NCI-H187 treated with DMSO at 0.1 percent for 48 hours (cell line): ENCODE measurements at regions not wholly inside any gene's neighbourhood (a gene's known extent, or its start where the extent isn't known, plus 50 kb on each side); places are given as distances from the start of the nearest gene placed in this dataset.
"Not testable (repeated sequence)": the region's sequence is repeated elsewhere in the genome, so short reads cannot be mapped to it uniquely, and the experiment has no call there.

ENCODE experiments used
- DNase-seq: peaks from one replicate; lab custom pipeline; 2025; lab: John Stamatoyannopoulos, UW

DNA sequence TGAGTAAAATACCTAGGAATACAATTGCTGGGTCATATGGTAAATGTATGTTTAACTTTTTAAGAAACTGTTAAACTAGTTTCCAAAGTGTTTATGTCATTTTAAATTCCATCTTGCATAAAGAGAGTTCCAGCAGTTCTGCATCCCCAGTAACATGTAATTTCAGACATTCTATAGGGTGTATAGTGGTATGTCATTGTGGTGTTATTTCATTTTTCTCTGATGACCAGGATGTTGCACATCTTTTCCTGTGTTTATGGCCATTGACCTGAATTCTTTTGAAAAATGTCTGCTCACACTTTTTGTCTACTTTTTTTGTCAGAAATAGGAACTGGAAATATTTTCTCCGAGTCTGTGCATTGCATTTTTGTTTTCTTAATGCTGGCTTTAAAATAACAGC lies 128.9 kb downstream of the TMEM200A start:
- DNase-seq = no peak

DNA sequence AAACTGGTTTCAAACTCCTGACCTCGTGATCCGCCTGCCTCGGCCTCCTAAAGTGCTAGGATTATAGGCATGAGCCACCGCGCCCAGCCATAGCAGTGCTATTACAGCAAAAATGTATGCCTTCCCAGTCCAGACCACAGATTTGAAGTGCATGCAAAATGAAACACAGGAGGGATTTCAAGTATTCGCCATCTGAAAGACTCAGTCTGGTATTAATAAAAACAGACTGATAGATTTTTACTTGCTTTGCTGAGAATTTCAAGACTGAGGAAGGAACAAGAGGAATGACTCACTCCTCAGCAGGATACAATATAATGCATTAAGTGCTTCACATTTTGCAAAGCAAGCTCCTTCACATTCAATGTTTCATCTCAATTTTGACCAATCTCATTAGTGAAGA lies 134.9 kb downstream of the TMEM200A start:
- no peak for DNase-seq

DNA sequence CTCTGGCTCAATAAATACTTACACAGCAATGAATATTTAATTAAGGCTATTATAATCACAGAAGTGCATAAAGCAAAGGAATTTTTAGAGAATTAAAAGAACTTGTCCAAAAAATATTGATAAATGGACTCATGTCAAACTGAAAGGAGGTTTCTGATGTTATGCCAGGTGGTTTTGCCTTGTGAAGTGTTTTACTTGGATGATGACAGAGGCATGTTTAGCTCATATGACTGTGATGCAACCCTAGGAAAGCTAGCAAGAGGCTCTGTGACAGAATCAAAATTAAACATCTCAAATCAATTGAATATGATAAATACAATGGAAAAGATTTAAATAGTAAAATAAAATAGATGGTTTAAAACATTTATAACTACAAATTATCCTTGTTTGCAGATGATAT lies 137.3 kb downstream of the TMEM200A start:
- no peak for DNase-seq

DNA sequence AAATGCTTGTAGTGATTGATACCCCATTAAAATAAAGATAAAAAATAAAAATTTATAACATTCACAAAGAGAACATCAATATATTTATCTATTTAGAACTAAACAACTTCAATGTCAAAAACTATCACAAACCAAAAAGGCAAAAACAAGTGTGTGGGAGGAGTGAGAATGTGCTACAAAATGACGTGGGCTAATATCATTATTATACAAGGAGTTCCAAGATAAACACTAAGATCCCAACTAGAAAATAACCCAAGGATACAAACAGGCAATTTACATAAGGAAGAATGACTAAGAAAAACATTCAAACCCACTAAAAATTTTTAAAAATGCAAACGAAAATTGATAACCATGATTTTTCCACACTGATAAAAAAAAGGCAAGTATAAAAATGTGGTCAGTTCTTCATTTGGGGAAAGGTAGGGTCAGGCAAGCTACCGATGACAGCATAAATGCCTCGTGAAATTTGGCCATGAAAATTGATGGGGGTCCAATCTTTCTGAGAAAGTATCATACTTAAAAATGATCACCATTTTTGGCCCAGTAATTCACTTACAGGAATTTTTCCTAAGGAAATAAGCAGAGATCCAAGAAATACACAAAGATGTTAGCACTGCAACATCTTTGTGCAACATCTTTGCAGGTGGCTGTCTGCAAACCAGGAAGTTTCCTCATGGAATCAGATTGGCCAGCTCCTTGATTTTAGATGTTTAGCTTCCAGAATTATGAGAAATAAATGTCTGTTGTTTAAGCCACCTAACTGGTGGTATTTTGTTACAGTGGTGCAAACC lies 140.2 kb downstream of the TMEM200A start:
- DNase-seq = no peak

DNA sequence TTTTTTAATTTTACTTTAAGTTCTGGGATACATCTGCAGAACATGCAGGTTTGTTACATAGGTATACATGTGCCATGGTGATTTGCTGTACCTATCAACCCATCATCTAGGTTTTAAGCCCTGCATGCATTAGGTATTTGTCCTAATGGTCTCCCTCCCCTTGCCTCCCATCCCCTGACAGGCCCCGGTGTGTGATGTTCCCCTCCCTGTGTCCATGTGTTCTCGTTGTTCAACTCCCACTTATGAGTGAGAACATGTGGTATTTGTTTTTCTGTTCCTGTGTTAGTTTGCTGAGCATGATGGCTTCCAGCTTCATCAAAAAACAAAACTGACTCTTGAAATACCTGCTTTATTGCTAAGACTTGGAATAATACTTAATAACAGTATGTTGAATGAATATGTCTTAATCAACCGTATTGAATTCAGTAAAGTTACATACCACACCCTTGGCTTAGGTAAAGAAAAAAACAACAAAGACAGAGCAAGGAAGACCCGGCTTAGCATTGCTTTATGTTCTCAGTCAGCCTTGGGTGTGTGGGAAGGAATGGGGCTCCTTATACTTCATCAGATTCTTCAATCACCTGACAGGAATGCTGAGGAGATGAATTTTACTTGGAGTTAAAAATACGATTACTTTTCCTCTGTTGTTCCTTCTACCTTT lies 141.3 kb downstream of the TMEM200A start:
- not testable (repeated sequence) for DNase-seq

DNA sequence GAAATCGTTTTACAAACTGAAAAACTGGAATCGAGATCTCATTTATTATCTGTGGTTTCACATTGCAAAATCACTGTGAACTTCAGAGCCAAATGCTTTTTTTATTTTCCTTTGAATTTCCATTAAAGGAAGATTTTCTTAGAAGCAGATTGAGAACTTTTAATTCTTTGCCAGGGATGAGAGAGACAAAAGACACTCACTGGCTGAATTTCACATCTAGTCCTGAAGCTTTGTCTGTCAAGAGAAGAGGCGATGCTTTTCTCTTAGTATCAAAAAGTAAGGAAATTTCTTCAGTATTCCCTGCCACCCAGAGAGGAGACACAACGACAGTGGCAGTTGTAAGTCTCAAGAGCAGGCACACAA lies 141.8 kb downstream of the TMEM200A start:
- DNase-seq = no peak

DNA sequence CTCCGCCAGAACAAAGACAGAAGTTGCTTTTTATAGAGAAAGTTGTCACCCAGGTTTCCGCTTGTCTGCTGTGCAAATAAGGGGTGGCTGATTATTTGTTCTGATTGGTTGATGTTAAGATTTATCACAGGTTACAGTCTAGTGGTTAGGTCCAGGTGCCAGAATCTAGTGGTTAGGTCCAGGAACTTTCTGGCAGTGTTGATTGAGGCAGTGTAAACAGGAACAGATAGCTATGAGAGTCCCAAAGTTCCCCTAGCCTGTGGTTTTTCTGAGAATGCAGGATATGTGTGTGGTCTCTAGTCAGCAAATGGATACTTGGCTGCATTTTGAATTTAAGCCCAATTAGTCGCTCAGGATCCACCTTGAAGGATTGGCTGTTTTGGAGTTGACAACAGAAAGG lies 148.0 kb downstream of the TMEM200A start:
- DNase-seq = no peak

DNA sequence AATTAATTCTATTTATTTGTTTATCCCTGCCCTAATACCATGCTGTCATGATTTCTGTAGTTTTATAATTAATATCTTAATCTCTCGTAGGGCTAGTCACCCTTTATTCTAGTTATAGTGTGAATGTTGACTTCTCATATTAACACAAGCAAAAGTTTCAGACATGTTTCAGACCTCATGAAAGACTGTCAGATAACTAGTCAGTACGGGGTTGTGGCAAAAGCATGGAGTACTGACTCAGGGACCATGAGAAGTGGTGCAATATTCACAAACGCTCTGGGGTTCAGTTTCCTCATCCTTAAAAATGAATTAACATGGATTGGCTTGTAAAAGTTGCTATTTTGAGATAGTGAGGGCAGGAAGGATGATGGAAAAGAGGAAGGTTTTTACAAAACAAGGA lies 148.9 kb downstream of the TMEM200A start:
- DNase-seq = no peak

DNA sequence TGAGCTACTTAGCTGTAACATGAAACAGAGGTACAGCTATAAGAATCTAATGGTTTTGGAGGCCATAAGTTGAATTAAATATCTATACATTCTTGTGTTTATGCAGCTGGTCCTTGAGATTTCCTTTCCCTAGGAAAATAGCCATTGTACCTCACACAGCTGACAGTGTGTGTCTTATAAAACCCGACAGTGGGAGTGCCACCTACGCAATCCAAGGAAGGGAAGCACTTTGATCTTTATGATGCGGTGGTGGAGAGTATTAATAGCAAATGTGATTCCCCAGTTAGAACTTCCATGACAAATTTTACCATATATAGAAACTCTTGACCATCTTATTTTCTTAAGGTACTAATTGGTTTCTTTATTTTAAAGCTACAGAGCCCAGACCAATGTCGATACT lies 149.5 kb downstream of the TMEM200A start:
- DNase-seq = no peak

DNA sequence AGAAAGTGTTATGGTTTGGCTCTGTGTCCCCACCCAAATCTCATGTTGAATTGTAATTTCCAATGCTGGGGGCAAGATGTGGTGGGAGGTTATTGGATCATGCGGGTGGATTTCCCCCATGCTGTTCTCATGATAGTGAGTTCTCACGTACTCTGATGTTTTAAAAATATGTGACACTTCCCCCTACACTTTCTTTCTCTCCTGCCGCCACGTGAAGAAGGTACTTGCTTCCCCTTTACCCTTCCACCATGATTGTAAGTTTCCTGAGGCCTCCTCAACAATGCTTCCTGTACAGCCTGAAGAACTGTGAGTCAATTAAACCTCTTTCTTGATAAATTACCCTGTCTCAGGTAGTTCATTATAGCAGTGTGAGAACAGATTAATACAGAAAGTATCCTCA lies 150.8 kb downstream of the TMEM200A start:
- no peak for DNase-seq

DNA sequence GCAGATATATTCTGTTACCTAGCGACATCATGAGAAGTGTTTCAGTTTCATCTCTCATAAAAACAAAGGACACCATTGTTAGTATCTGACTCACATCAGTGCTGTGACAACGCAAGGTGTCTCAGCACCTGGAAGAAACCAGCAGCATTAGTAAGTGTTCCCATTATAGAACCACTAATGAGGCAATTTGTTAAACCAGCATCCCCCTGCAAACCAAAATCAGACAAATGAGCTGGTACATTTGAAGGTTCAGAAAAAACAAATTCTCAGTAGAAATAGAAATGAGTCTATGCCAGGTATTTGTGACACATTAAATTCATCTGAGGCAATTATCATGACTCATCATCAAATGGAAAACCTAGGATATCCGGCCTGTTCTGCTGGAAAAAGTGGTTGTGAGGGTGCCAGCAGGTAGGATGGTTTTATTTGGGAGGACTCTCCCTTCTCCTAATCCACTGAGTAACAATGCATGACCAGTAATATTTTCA lies 151.7 kb downstream of the TMEM200A start:
- DNase-seq = no peak

DNA sequence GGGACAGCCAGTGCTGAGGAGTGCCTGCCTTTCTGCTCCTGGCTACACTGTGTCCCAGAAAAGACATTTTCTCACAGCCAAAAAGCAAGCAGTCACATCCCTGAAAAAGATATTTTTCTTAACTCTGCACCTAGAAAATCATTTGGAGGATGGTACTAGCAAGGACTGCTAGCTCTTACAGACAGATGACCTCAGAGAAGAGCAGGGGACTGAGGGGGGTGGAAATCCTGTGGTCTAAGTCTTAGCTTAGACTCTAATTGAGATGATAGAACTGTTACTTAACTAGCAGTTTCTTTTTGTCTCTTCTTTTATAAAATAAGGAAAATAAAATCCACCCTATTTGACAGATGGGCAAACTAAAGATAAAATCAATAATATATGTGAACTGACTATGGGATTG lies 152.8 kb downstream of the TMEM200A start:
- DNase-seq = no peak

DNA sequence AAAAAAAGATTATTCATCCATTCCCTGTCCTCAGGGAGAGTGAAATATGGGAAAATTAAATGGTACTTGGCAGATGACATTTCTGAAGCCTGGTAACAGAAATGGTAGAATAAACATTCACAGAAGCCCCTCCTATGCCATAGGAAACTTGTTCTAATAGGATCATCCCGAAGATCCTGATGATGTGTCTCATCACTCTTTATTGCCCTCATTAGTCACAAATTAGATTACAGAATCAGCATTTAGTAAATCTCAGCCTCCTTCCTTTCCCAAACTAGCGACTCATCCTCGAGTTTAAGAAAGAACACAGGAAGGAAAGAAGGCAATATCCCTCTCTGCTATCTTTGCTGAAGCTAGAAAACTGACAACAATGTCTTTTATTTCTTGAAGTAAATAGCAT lies 154.4 kb downstream of the TMEM200A start:
- DNase-seq = no peak

DNA sequence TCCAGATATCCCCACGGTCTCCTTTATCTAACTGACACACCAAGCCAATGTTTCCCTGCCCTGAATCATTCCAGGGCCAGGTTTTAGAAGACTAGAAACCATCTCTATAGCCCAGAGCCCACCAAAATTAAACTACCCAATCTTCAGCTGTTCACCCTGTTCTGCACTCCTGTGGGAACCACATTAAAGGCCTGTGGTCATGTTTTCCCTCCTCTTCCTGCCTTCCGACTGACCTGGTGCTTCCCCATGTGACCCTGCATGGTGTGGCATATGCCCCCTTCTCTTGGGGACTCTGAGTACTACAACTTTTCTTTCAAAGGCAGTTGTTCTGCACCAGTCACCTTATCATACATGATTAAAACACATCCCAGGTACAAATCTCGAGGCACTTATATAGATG lies 155.0 kb downstream of the TMEM200A start:
- DNase-seq = no peak

DNA sequence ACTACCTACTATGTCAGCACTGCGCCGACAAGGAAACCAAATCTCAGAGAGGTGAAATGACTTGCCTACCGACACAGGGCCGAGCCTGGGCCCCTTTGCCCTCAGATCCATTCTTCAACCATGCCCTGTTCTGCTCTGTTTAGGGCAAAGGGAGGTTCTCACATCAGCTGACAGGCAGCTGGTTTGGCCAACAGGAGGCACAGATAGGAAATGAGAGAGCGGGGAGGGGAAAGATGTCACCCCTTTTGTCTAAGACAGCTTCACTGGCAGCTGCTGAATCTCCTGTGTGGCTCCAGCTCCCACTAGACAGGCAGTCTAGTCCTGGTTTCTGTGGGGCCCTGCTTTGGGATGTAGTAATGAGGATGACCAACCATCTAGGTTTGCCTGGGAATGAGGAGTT lies 158.7 kb downstream of the TMEM200A start:
- DNase-seq = no peak

DNA sequence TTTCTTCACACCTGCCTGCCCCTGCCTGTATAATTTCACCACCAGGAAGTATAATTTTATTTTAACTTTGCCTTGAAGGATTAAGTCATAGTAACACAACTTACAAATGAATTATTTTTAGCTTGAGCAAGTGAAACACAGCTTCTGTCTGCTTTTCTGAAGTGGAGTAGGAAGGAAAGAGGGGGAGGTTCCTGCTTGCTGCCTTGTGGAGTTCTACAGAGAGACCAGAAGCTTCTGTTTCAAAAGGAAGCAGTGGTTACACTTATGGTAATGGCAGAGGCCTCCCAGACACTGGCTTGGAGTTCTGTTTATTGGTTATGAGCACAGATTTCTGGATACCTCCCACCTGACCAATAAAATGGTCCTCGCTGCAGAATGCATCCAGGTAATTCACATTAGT lies 159.6 kb downstream of the TMEM200A start:
- no peak for DNase-seq

DNA sequence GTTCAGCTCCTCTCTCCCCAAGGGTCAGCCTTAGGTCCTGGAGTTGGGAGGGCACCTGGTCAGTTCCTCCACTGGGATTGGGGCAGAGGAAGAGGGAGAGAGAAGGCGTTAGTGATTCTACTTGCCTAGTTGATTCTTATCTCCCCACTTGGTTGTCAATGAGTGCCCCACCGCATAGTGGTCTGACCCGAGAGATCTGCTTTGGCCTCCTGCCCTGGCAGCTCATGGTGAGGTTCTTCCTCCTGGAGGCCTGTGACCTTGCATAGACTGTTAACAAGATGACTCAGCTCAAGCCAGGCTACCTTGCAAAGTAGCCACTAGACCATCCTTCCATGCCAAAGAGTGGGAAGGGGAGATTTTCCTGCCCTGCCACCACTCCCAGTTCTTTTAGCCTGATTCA lies 160.6 kb downstream of the TMEM200A start:
- no peak for DNase-seq

DNA sequence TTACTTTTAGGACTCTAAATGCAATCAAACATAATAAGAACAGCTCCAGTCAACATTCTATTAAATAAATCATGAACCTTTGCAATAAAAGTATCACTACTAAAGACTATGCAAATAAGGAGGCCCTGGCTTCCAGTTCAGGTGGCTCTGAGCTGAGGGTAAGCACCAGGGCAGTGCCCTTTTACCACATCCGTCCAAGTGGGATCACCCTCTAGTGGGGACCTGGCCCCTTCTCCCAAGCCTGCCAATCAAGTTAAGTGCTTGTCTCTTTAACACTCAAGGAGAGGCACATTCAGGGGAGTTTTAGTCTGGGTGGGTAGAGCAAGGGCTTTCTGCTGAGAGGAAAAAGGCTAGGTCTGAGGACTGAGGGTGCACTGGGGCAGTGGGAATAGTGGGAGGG lies 161.4 kb downstream of the TMEM200A start:
- DNase-seq = no peak

DNA sequence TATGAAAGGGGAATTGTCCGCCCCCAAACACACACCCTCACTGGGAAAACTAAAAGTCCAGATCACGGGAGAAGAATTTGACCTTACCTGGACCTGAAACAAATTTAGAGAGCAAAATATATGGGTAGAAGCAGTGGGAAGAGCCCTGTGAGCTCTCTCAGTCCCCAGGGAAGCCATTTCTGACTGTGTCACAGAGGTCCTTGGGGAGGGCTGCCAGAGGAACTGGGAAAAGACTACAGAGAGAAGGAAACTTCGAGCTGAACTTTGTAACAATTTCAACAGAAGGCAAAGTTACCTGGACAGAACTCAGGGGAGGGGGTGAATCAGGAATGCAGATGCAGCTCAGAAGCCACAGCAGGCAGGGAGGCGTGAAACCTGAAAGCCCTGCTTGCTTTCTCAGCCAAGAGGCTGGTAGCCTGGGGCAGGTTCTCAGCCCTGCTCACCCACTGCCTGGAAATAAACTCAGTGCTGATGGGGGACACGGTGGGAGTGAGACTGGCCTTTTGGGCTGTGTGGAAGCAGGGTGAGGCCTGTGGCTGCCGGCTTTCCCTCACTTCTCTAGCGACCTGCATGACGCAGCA lies 163.8 kb downstream of the TMEM200A start:
- DNase-seq = no peak

DNA sequence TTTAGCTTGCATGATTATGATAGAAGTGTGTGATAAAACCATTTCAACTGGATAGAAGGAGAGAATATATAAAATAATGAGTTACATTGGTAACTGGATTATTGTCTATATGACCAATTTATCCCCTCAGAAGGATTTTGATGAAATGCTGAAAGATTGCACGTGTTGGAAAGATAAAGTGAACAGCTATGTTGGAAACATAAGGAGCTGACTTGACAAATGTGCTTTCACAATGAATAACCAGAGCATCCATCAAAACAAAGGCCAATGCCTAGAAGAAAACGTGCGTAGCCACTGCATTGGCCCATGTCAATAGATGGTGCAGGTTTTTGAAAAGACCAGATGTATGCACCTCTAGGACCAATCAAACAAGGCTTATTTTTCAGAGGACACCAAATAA lies 168.8 kb downstream of the TMEM200A start:
- no peak for DNase-seq

DNA sequence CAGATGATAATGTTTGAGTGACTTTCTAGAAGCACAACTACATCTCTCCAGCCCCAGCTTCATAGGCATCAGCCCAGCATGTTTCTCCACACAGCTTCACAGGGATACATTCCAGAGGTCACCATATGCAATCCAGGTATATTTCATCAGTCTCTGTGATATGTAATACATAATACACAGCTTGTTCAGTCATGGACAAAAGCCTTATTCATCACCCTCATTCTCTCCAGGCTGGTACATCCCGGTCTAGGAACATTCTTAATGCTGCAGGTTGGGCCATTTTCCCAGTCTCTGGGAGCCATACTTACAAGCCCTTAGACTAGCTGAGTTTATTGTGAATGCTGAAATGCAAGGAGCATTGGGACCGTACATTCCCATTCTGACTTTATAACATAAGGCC lies 169.4 kb downstream of the TMEM200A start:
- DNase-seq = no peak

DNA sequence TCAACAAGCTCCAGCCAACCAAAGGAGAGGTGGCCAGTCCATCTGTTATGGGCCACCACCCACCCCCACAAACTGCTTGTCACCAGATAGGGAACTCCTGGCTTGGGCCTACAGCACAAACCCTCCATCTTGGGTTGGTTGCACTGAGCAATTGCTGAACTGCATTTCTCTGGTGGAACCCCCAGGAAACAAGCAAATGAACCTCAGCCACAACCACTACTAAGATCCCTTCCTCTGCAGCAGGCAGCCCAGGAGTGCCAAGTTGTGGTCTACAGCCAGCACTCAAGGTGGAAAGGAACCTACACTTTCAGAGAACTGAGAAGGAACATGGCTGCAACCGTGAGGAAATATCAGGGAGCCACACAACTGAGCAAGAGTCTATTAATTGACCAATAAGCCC lies 171.6 kb downstream of the TMEM200A start:
- no peak for DNase-seq

DNA sequence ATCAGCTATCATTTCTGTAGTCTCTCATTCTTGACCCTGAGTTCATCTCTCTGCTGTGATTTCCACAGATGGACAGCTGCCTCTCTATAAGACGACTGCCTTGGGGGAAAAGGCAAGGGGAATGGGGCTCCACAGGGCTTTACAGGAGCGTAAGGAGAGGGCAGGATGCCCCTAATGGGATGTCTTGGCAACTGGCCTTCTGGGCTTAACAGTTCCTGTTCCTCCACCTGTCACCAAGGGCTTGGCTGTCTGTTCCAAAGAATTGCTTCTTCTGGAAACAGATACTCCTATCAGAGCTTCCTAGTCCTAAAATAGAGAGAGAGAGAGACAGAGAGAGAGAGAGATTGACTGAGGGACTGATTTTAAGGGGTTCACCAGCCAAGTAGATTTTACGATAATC lies 181.9 kb downstream of the TMEM200A start:
- DNase-seq = no peak
